KOPT-K1 (cell line): ENCODE measurements at regions not wholly inside any gene's neighbourhood (a gene's known extent, or its start where the extent isn't known, plus 50 kb on each side); places are given as distances from the start of the nearest gene placed in this dataset.

ENCODE experiments used
- H3K27ac ChIP-seq: fragments of 200-600 bp; sonication (generic); 2 replicates; pipeline ENCODE4 v1.5.1; 2016; ENCODE audit warnings: antibody characterized with exemption, mild to moderate bottlenecking, low read depth, low read length; ENCODE audit not compliant: poor library complexity, severe bottlenecking
- H3K36me3 ChIP-seq: fragments of 200-600 bp; sonication (generic); 2 replicates; pipeline ENCODE4 v1.5.1; 2017; ENCODE audit warnings: antibody characterized with exemption, mild to moderate bottlenecking, low read length, moderate library complexity; ENCODE audit not compliant: insufficient read depth
- H3K9me3 ChIP-seq: fragments of 200-600 bp; sonication (generic); 2 replicates; pipeline ENCODE4 v1.5.1; 2017; ENCODE audit warnings: antibody characterized with exemption, low read length, mild to moderate bottlenecking; ENCODE audit not compliant: insufficient read depth, poor library complexity, severe bottlenecking

DNA sequence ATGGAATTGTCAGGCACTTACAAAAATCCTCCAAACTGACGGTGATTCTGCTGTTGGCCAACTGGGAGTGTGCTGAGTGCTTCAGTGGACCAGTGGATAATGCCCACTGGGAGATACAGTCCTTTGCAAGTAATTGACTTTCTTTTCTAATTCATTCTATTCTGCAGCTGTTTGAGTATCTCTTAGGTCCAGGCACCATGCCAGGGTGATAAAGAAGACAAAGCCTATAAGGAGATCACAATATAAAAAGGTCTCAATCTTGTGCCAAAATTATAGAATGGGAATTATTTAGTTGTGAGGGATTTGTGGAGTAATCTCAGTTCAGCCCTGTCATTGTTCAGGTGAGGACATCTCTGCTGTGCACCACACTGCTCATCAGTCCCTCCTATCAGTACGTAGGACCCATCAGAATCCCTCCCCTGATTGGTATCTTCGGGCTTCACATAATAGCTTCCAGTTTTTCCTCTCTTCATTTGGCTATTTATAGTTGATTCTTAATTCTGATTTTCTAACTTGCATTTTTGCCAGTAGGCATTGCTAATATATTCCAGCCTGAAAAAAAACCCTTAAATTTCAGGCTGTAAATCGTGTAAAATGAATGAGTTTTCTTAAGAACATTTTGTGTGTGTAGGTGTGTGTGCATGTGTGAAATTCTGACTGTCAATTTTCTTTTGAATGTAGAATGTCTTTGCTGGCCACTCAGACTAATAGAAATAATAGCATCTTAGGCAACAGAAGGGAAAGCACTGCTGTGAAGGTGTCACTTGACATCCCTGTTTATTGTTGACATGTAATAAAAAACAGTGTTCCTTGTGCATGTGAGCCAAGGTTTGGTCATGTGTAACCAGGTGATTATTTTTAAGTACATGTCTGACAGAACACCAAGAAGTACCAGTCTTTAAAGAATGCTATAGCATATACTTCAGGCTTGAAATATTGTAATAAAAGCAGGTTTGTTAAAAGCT is 457.6 kb upstream of the RGS6 start:
- Histone ChIP-seq H3K36me3 (no peaks in the 10 kb centered on the region), H3K9me3 (no peaks in the 10 kb centered on the region), H3K27ac (no peak overlapping the region)

DNA sequence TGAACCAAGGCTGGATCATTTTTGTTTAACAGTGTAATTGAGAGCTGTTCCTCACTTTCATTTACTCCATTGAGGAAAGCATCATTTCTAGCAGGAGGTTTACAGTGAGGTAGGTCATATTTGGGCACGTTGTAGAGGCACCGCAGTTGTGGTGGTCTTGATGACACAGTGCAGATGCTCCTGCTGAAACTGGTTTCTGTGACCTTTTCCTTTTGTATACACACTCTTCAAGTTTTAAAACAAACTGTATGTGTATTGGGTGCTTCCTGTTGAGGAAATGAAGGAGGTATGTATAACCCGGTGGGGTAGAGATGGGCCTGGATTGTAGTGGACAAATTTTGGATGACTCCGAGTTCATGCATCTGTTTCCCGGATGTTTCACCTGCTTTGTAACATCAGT is 456.3 kb upstream of the RGS6 start:
- H3K36me3 ChIP-seq, result no peaks in the 10 kb centered on the region
- no peaks in the 10 kb centered on the region for H3K9me3 ChIP-seq
- H3K27ac ChIP-seq, result peak overlapping the region; percentile 59

DNA sequence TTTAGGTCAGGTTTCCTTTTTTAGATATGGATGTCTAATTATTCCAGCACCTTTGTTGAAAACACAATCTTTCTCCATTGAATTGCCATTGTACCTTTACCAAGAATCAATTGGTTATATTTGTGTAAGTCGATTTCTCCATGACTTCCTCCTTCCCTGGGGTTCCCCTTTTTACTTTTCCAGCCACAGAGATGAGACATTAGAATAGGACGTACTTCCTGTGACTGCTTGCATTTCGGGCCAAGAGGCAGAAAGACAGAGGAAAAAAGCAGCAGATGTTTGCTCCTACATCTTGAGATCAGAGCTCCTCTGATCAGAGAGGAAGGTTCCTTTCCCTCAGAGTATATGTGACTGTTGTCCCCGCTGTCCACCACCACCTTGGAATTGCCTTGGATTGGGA is 453.7 kb upstream of the RGS6 start:
- H3K9me3 ChIP-seq, result no peaks in the 10 kb centered on the region
- H3K27ac ChIP-seq, result no peak overlapping the region
- no peaks in the 10 kb centered on the region for H3K36me3 ChIP-seq

DNA sequence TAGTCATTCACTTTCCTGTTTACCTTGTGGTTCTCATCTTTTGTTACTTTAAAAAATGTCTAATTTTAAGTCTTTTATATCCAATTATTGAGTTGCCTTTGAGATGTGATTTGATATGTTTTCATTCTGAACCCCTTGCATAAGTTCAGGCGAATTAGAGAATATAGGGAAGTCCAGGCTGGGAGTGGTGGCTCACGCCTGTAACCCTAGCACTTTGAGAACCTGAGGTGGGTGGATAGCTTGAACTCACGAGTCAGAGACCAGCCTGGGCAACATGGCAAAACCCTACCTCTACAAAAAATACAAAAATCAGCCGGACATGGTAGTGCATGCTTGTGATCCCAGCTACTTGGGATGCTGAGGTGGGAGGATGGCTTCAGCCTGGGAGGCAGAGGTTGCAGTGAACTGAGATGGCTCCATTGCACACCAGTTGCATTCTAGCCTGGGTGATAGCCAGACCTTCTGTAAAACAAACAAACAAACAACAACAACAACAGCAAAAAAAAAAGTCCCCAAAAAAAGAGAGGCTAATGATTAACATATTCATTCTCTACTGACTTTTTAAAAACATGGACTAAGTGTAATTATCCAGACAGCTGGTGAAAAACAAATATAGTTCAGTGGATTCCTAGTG is 451.1 kb upstream of the RGS6 start:
- H3K9me3 ChIP-seq, result no peaks in the 10 kb centered on the region
- H3K36me3 ChIP-seq, result no peaks in the 10 kb centered on the region
- H3K27ac ChIP-seq, result no peak overlapping the region

DNA sequence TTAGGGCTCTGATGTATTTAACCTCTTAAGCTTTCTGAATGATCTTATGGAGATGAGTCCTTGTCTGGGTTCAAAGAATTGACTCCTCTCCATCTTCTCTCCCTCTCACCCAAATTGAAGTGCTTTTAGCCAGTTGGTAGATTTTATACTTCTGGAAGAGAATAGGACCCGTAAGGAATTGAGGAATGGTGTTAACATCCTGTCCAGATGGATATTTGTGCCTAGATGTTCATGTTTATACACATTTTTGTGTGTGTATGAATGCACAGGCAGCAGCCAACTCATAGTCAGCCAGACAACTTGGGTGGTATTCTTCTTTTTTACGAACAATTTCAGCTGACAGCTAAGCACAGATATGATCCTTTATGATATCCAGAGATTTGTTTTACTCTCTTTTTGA is 449.6 kb upstream of the RGS6 start:
- H3K27ac ChIP-seq, result no peak overlapping the region

DNA sequence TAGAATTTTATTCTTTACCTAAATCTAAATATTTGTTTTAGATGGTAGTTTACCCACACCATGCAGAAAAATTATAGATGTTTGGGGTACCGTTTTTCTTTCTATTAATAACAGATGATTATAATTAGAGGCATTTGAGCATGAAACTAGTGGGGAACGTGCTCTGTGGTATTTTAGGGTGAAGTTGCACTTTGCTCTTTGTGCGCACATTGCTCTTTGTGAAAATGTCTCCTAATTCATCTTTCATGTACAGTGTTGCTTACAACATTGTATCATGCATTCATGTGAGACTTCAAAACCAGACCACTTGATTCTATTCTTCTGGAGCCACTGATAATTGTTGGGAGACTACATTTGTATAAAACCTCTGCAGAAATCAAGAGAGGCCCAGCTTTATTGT is 449.1 kb upstream of the RGS6 start:
- no peak overlapping the region for H3K27ac ChIP-seq
- H3K36me3 ChIP-seq, result no peaks in the 10 kb centered on the region
- no peaks in the 10 kb centered on the region for H3K9me3 ChIP-seq

More for the DNA sequence above, 449.6 kb upstream of the RGS6 start:
- Histone ChIP-seq H3K9me3 (no peaks in the 10 kb centered on the region), H3K36me3 (no peaks in the 10 kb centered on the region)

DNA sequence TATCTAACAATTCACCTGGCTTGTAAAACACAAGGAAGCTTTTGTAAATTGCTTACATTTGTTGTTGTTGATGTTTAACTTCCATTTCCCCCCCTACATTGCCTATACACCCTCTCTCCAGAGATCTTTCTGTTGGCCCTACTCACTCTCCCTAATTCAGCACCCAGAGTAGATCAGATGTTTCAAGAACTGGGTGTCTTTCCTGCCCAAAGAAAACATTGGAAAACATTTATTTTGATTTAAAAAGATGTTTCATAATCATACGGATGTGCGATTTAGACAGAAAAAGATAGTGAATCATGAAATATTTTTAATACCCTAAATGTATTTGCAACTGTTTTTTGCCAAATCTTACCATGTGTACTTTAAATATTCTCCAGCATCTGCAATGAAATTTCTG is 446.4 kb upstream of the RGS6 start:
- Histone ChIP-seq H3K9me3 (no peaks in the 10 kb centered on the region), H3K36me3 (no peaks in the 10 kb centered on the region), H3K27ac (no peak overlapping the region)

DNA sequence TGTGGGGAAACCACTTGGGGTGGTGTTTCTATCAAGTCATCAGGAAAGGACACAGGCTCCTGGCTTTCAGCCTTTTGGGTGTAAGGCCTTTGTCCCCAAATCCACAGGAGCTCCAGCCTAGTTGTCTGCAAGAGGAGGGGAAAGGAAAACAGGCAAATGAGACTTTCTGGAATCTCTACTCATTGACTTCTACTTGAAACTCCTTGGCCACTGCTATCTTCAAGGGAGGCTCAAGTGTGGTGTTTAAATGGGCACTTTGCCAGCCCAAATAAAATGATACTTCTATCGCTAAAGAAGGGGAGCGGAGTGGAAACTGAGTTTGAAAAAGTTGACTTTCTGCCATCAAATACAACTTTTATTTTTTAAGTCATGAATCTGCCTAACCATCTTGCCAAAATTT is 445.9 kb upstream of the RGS6 start:
- no peaks in the 10 kb centered on the region for H3K9me3 ChIP-seq
- H3K27ac ChIP-seq, result no peak overlapping the region
- no peaks in the 10 kb centered on the region for H3K36me3 ChIP-seq

DNA sequence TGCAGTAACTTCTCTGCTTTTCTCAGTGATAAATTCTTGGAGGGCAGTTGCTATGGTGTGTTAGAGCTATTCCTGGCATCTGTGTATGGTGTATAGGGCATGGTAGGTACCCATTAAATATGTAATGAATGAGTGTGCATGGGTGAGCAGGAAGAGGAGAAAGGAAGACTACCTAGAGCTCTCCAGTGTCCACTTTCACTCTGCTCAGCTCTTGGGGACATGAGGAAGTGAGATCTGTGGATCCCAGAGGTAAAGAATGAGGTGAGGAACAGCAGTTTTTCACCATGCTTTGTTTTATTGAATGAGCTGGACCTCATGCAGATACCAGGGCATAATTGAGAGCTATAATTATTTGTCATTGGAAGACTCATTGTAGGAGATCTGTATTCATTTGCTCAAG is 444.8 kb upstream of the RGS6 start:
- no peaks in the 10 kb centered on the region for H3K9me3 ChIP-seq
- H3K27ac ChIP-seq, result no peak overlapping the region
- H3K36me3 ChIP-seq, result no peaks in the 10 kb centered on the region

DNA sequence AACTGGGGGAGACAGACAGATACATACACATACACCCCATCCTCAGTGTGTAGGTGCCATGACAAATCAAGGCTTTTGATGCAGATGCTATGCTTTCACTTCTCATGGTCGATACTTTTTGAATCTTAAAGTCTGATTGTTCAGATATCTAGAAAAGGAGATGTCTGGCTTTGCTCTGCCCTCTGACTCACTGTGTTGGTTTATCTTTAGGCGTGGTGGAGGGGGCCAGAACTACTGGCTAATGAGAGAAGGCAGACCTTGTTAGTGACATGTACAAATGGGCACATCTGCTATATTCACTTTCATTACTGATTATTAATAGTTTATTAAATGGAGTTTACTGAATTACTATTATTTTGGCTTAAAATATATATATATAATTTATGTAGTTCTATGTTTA is 444.3 kb upstream of the RGS6 start:
- H3K27ac ChIP-seq, result no peak overlapping the region

DNA sequence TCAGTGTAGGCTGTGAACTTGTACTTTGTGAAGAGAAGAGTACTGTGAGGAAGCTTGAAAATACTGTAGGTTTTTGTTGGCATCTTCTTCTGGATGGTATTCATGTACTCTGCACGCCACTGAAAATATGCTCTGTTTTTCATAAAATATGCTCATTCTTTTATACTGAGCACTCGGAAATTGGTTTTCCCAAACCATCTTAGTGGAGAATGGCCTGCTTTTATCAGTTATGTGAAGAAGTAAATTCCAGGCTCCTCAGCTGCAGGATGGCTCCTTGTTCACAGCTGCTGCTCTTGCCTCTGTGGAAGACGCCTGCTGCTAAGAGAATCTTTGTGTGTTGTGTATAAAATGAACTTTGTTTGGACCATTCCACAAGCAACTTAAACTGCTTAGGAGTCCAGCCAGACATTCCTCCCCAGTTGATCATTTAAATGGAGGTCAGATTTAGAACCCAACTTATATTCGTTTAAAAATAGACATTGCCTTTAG is 443.5 kb upstream of the RGS6 start:
- Histone ChIP-seq H3K27ac (no peak overlapping the region), H3K36me3 (no peaks in the 10 kb centered on the region), H3K9me3 (no peaks in the 10 kb centered on the region)

More for the DNA sequence above, 444.3 kb upstream of the RGS6 start:
- Histone ChIP-seq H3K36me3 (no peaks in the 10 kb centered on the region), H3K9me3 (no peaks in the 10 kb centered on the region)

DNA sequence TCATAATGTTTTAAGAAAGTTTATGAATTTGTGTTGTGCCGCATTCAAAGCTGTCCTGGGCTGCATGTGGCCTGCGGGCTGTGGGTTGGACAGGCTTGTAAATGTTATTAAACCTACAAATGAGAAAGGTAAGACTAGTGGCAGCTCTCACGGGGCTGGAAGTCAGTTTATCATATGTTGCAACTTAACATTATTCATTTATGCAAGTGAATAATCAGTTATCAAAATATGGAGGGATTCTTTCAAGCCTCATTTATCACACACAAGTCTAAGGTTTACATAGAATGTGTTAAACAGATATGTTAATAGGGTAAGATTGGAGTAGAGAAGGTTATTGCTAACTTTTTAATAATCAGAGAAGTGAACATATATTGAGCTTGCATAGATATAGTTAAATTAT is 442.5 kb upstream of the RGS6 start:
- Histone ChIP-seq H3K36me3 (no peaks in the 10 kb centered on the region), H3K9me3 (no peaks in the 10 kb centered on the region), H3K27ac (no peak overlapping the region)

DNA sequence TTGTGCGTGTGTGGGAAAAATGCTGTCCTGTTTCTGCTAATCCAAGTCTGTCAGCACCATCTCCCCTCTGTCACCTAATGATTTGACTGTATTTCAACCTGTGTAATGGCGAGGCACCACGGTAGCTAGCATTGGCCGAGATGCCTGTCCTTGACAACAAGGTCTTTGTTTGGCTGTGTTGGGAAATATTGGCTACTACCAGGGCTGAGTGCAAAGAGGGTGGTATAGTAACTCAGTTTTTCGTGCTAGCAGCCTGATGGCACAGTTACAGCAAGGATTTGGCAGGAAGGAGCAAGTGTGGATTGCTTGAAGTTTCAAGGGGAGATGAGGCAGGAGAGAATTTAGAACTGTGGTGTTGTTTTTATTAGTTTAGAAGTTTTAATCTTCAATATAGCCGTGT is 440.3 kb upstream of the RGS6 start:
- peaks cover 14% of the 10 kb centered on the region for H3K9me3 ChIP-seq
- no peaks in the 10 kb centered on the region for H3K36me3 ChIP-seq
- H3K27ac ChIP-seq, result no peak overlapping the region

DNA sequence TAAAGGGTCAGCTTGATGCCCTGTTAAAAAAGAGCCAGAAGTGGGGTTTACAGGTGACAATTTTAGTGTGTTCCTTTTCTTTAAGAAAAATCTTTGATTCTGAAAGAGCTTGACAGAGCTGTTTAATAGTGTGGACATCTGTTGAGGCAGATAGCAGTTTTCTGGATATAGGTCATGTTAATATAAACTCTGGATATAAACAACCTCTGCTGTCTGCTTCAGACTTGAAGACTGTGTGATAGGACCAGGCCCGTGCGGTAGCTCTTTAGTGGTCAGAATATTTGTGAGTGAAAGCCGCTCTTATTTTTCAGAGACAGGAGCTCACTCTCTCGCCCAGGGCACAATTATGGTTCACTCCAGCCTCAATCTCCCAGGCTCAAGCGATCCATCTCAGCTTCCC is 439.9 kb upstream of the RGS6 start:
- Histone ChIP-seq H3K27ac (no peak overlapping the region), H3K36me3 (no peaks in the 10 kb centered on the region), H3K9me3 (peaks cover 14% of the 10 kb centered on the region)

DNA sequence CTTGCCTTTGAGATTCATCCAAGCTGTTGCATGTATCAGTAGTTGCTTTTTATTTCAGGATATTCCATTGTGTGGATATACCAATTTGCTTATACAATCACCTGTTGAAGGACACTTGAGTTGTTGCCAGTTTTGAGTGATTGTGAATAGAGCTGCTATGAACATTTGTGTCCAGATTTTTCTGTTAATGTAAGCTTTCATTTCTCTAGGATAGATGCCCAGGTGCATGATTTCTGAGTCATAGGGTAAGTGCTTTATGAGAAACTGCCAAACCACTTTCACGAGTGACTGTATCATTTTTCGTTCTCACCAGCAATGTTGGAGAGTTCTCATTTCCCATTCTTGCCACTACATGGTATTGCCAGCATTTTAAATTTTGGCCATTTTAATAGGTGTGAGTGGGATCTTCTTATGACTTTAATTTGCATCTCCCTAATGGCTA is 434.6 kb upstream of the RGS6 start:
- H3K27ac ChIP-seq, result peak overlapping the region; percentile 21
- peaks cover 14% of the 10 kb centered on the region for H3K9me3 ChIP-seq
- H3K36me3 ChIP-seq, result no peaks in the 10 kb centered on the region
